Fibroblast of mammary gland (primary cell): ENCODE measurements at regions not wholly inside any gene's neighbourhood (a gene's known extent, or its start where the extent isn't known, plus 50 kb on each side); places are given as distances from the start of the nearest gene placed in this dataset.
"Not testable (repeated sequence)": the region's sequence is repeated elsewhere in the genome, so short reads cannot be mapped to it uniquely, and the experiment has no call there.

Source experiments
- DNase-seq: peaks from one replicate; pipeline ENCODE4 v3.0.0-alpha.2; 2010; ENCODE audit warnings: low read depth
- H3K4me3 ChIP-seq: 2 replicates; pipeline ENCODE4 v1.5.1; 2011; ENCODE audit warnings: low read depth, mild to moderate bottlenecking, low read length, moderate library complexity; ENCODE audit not compliant: control insufficient read depth
- TF ChIP-seq, protein P1 (sequence below): conservative IDR thresholded peaks from 2 replicates; pipeline ENCODE4 v1.5.1; 2011; ENCODE audit warnings: low read depth, low read length, inconsistent platforms; ENCODE audit not compliant: control insufficient read depth, insufficient read depth

DNA sequence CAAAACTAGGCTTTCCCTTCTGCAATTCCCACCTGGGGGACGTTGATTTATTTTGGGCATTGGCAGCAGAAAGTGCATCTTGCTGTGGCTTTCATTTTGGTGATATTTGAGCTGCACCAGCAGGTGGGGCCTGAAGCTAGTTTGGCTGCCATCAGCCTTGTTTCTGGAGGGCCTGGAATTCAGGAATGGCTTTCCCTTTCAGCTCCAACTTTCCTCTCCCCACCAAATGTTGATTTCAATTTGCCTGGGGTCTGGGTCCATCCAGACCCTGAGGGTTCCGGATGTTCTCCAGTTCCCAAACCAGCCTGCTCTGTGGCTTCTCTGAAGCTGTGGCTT, 640.4 kb downstream of the TYW1 start:
- no peak for DNase-seq
- TF ChIP-seq, protein P1, sequence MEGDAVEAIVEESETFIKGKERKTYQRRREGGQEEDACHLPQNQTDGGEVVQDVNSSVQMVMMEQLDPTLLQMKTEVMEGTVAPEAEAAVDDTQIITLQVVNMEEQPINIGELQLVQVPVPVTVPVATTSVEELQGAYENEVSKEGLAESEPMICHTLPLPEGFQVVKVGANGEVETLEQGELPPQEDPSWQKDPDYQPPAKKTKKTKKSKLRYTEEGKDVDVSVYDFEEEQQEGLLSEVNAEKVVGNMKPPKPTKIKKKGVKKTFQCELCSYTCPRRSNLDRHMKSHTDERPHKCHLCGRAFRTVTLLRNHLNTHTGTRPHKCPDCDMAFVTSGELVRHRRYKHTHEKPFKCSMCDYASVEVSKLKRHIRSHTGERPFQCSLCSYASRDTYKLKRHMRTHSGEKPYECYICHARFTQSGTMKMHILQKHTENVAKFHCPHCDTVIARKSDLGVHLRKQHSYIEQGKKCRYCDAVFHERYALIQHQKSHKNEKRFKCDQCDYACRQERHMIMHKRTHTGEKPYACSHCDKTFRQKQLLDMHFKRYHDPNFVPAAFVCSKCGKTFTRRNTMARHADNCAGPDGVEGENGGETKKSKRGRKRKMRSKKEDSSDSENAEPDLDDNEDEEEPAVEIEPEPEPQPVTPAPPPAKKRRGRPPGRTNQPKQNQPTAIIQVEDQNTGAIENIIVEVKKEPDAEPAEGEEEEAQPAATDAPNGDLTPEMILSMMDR, result no peak

GRCh38 chr7:67642542-67642941, 645.9 kb downstream of the TYW1 start:
- not testable (repeated sequence) for DNase-seq, H3K4me3 ChIP-seq

More for the DNA sequence above, 640.4 kb downstream of the TYW1 start:
- H3K4me3 ChIP-seq, result no peak overlapping the region

DNA sequence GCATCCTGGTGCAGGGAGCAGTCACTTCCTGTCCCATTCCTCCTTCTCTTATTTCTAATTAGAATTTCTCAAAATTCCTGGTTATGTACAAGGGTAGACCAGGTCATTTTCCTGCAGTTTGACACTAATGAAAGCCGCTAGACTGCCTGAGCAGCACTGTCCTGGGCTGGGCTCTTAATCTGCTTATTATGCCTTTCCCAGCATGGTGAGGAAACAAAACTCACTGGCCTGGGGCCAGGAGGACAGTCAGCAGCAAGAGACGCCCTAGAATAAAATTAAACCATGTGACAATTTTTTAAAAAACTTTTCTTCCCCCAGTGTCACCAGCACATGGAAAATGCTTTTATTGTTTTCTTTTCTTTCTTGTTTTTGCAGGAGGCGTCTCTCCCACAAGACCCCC, 647.5 kb downstream of the TYW1 start:
- DNase-seq, result no peak
- TF ChIP-seq, protein P1, result no peak

DNA sequence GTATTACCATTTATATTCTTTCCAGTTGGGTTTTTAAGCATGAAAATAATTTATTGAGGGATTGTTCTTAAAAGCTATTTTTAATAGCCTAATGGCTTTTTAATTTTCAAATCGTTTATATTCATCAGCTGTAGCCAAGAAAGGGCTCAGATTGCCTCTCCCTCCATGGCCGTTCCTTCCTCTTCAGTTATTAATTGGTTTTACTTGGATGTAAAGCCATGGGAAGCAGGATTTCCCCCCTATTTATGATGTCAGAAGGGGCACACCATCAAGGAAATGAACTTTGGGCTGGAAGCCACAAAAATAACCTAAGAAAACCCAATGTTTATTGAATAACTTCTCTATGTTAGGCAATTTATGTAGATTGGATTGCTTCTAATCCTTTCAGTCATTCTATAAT, 656.3 kb downstream of the TYW1 start:
- TF ChIP-seq, protein P1, result no peak
- no peak for DNase-seq
- no peak overlapping the region for H3K4me3 ChIP-seq

More for the DNA sequence above, 647.5 kb downstream of the TYW1 start:
- H3K4me3 ChIP-seq, result no peak overlapping the region

DNA sequence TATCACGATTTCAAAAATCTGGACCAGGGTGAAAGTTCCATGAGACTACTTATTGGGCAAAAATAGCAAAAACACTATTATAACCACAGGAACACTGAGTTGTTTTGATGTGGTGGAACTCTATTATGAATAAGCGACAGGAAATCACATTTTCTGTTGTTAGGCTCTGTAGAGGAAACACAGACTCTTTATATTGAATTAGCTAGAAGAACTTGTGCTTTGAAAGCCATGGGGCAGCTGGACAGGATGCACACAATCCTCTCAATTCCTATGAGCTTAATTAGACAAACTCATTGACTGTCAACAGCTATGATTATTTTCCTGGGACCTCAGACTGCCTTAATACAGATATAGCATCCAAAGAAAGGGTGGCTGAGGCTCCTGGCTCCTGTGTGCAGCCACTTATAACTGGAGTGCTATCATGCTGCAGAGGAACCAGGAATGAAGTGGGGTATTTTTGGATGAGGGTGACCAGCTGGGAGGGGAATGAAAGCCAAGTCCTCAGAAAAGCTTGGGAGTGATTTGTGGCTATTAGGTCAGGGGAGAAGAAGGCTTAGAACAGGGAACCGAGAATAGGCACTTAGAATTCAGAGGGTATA, 657.3 kb downstream of the TYW1 start:
- no peak for DNase-seq
- TF ChIP-seq, protein P1, result no peak
- H3K4me3 ChIP-seq, result no peak overlapping the region

- no peak for DNase-seq
- H3K4me3 ChIP-seq, result no peak overlapping the region
- TF ChIP-seq, protein P1, result no peak
Measured at GRCh38 chr7:67654642-67655041, 658.0 kb downstream of the TYW1 start.

GRCh38 chr7:67655168-67655567, 658.5 kb downstream of the TYW1 start:
- TF ChIP-seq, protein P1, result no peak
- H3K4me3 ChIP-seq, result no peak overlapping the region
- DNase-seq, result no peak
